ENCODE measurements at regions not wholly inside any gene's neighbourhood (a gene's known extent, or its start where the extent isn't known, plus 50 kb on each side); places are given as distances from the start of the nearest gene placed in this dataset.

GRCh38 chr2:8110716-8111115 is 571.1 kb upstream of the ID2 start:
- Mint-ChIP-seq H3K27ac (ENCODE audit: unreplicated experiment) (no peak overlapping the region), H3K27me3 (ENCODE audit: unreplicated experiment) (no peaks in the 10 kb centered on the region), H3K4me1 (ENCODE audit: low read depth, unreplicated experiment) (no peaks in the 10 kb centered on the region), H3K36me3 (ENCODE audit: unreplicated experiment) (no peaks in the 10 kb centered on the region), H3K9me3 (ENCODE audit: unreplicated experiment) (no peaks in the 10 kb centered on the region), H3K4me3 (ENCODE audit: unreplicated experiment) (no peak overlapping the region)
- TF ChIP-seq, protein P1, sequence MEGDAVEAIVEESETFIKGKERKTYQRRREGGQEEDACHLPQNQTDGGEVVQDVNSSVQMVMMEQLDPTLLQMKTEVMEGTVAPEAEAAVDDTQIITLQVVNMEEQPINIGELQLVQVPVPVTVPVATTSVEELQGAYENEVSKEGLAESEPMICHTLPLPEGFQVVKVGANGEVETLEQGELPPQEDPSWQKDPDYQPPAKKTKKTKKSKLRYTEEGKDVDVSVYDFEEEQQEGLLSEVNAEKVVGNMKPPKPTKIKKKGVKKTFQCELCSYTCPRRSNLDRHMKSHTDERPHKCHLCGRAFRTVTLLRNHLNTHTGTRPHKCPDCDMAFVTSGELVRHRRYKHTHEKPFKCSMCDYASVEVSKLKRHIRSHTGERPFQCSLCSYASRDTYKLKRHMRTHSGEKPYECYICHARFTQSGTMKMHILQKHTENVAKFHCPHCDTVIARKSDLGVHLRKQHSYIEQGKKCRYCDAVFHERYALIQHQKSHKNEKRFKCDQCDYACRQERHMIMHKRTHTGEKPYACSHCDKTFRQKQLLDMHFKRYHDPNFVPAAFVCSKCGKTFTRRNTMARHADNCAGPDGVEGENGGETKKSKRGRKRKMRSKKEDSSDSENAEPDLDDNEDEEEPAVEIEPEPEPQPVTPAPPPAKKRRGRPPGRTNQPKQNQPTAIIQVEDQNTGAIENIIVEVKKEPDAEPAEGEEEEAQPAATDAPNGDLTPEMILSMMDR (IDR thresholded peaks at IDR 0.05; ENCODE audit: partially characterized antibody, unreplicated experiment): no peak
- no peak for DNase-seq

GRCh38 chr2:8111193-8111592 is 570.7 kb upstream of the ID2 start:
- TF ChIP-seq, protein P1 (IDR thresholded peaks at IDR 0.05; ENCODE audit: partially characterized antibody, unreplicated experiment): no peak

DNA sequence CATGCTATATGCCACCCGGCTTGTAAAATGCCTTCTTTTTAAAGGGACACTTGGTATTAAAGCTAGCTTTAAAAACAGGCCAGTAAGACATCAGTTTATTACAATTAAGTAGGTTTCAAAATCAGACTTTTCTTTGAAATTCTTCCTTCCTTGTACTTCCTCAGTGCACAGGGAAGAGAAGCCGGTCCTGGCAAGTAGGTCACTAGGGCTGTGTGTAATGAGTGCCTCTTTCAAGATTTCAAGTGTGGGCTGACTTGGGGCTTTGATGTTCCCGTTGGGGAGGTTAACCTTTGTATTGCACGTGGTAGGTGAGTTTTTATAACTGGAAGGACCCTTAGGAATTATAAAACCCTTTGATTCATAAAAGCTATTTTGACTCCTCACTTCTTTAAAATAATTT is 566.4 kb upstream of the ID2 start:
- Mint-ChIP-seq H3K36me3 (ENCODE audit: unreplicated experiment) (no peaks in the 10 kb centered on the region), H3K4me1 (ENCODE audit: low read depth, unreplicated experiment) (peaks cover 10% of the 10 kb centered on the region), H3K9me3 (ENCODE audit: unreplicated experiment) (no peaks in the 10 kb centered on the region), H3K27ac (ENCODE audit: unreplicated experiment) (no peak overlapping the region), H3K4me3 (ENCODE audit: unreplicated experiment) (no peak overlapping the region), H3K27me3 (ENCODE audit: unreplicated experiment) (no peaks in the 10 kb centered on the region)
- no peak for DNase-seq
- TF ChIP-seq, protein P1 (IDR thresholded peaks at IDR 0.05; ENCODE audit: partially characterized antibody, unreplicated experiment): no peak

More at GRCh38 chr2:8111193-8111592, 570.7 kb upstream of the ID2 start:
- Mint-ChIP-seq H3K27me3 (ENCODE audit: unreplicated experiment) (no peaks in the 10 kb centered on the region), H3K27ac (ENCODE audit: unreplicated experiment) (no peak overlapping the region), H3K9me3 (ENCODE audit: unreplicated experiment) (no peaks in the 10 kb centered on the region), H3K4me3 (ENCODE audit: unreplicated experiment) (no peak overlapping the region), H3K36me3 (ENCODE audit: unreplicated experiment) (no peaks in the 10 kb centered on the region), H3K4me1 (ENCODE audit: low read depth, unreplicated experiment) (no peaks in the 10 kb centered on the region)
- no peak for DNase-seq

DNA sequence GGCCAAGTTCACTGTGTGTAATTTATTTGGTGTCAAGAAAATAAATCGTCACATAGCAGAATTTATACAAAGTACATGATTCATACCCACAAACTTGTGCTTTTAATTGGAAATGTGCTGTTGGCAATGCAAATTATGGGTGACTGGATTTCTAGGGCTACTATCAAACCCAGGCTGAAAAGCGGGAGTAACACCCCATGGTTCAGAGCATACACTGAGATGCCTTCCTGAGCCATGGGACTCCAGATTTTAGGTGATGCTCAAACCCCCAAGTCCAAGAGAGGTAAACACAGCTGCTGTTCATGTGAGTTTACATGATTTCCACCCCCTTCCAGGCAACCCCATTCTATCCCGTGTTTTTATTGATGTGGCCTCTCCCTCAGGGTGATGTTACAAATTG is 565.9 kb upstream of the ID2 start:
- no peak overlapping the region for H3K4me3 Mint-ChIP-seq (ENCODE audit: unreplicated experiment)
- TF ChIP-seq, protein P1 (IDR thresholded peaks at IDR 0.05; ENCODE audit: partially characterized antibody, unreplicated experiment): no peak
- DNase-seq: no peak

DNA sequence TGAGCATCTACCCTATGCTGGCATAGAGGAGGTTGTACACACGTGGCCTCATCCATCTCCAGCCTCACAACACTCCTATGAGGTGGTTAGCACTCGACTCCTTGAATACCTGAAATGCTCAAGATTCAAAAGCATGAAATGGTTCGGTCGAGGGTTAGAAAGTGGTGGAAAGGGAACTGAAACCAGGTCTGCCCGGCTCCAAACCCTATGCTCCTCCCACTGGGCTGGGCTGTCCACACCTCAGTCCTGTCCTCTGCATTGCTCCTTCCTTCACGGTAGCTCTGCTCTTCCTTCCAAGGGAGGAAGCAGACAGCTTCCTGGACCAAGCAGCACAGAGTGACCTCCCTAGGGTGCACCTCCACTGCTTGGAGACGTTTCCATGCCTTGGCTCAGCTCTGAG is 565.2 kb upstream of the ID2 start:
- TF ChIP-seq, protein P1 (IDR thresholded peaks at IDR 0.05; ENCODE audit: partially characterized antibody, unreplicated experiment): no peak
- Mint-ChIP-seq H3K9me3 (ENCODE audit: unreplicated experiment) (no peaks in the 10 kb centered on the region), H3K36me3 (ENCODE audit: unreplicated experiment) (no peaks in the 10 kb centered on the region), H3K27me3 (ENCODE audit: unreplicated experiment) (no peaks in the 10 kb centered on the region), H3K4me1 (ENCODE audit: low read depth, unreplicated experiment) (peaks cover 10% of the 10 kb centered on the region), H3K27ac (ENCODE audit: unreplicated experiment) (no peak overlapping the region), H3K4me3 (ENCODE audit: unreplicated experiment) (no peak overlapping the region)
- no peak for DNase-seq

More for the DNA sequence above, 565.9 kb upstream of the ID2 start:
- Mint-ChIP-seq H3K27ac (ENCODE audit: unreplicated experiment) (no peak overlapping the region), H3K9me3 (ENCODE audit: unreplicated experiment) (no peaks in the 10 kb centered on the region), H3K4me1 (ENCODE audit: low read depth, unreplicated experiment) (peaks cover 10% of the 10 kb centered on the region), H3K36me3 (ENCODE audit: unreplicated experiment) (no peaks in the 10 kb centered on the region), H3K27me3 (ENCODE audit: unreplicated experiment) (no peaks in the 10 kb centered on the region)
